Activated naive CD8-positive, alpha-beta T cell treated with anti-CD3 and anti-CD28 coated beads for 36 hours (primary cell): ENCODE measurements at regions not wholly inside any gene's neighbourhood (a gene's known extent, or its start where the extent isn't known, plus 50 kb on each side); places are given as distances from the start of the nearest gene placed in this dataset.
"Not testable (repeated sequence)": the region's sequence is repeated elsewhere in the genome, so short reads cannot be mapped to it uniquely, and the experiment has no call there.

Experiments used
- DNase-seq: peaks from one replicate; pipeline ENCODE4 v3.0.0; 2021
- H3K27ac Mint-ChIP-seq: one replicate; pipeline ENCODE4 v1.8.0; 2022; ENCODE audit warnings: mild to moderate bottlenecking, moderate library complexity, mixed read lengths
- H3K27me3 Mint-ChIP-seq: one replicate; pipeline ENCODE4 v1.8.0; 2022; ENCODE audit warnings: mild to moderate bottlenecking, mixed read lengths
- H3K36me3 Mint-ChIP-seq: one replicate; pipeline ENCODE4 v1.8.0; 2021; ENCODE audit warnings: mild to moderate bottlenecking, mixed read lengths
- H3K4me1 Mint-ChIP-seq: one replicate; pipeline ENCODE4 v1.8.0; 2021; ENCODE audit warnings: mixed read lengths
- H3K4me3 Mint-ChIP-seq: one replicate; pipeline ENCODE4 v1.8.0; 2022; ENCODE audit warnings: mild to moderate bottlenecking, moderate library complexity, mixed read lengths
- H3K9me3 Mint-ChIP-seq: one replicate; pipeline ENCODE4 v1.8.0; 2022; ENCODE audit warnings: mixed read lengths

- no peaks in the 10 kb centered on the region for H3K4me1 Mint-ChIP-seq
- H3K4me3 Mint-ChIP-seq = no peak overlapping the region
- H3K27ac Mint-ChIP-seq = no peak overlapping the region
- no peaks in the 10 kb centered on the region for H3K9me3 Mint-ChIP-seq
- H3K36me3 Mint-ChIP-seq = no peaks in the 10 kb centered on the region
- H3K27me3 Mint-ChIP-seq = no peaks in the 10 kb centered on the region
- DNase-seq = no peak
Observed at GRCh38 chr20:12717061-12717460, 291.7 kb upstream of the SPTLC3 start.

- DNase-seq = no peak
- H3K27ac Mint-ChIP-seq = no peak overlapping the region
- H3K27me3 Mint-ChIP-seq = no peaks in the 10 kb centered on the region
- no peak overlapping the region for H3K4me3 Mint-ChIP-seq
- no peaks in the 10 kb centered on the region for H3K36me3 Mint-ChIP-seq
- no peaks in the 10 kb centered on the region for H3K4me1 Mint-ChIP-seq
- H3K9me3 Mint-ChIP-seq = no peaks in the 10 kb centered on the region
Observed at GRCh38 chr20:12718619-12719018, 290.2 kb upstream of the SPTLC3 start.

GRCh38 chr20:12721636-12722035 is 287.1 kb upstream of the SPTLC3 start:
- Mint-ChIP-seq H3K36me3 (no peaks in the 10 kb centered on the region), H3K27me3 (no peaks in the 10 kb centered on the region), H3K9me3 (no peaks in the 10 kb centered on the region), H3K4me3 (no peak overlapping the region), H3K4me1 (no peaks in the 10 kb centered on the region), H3K27ac (no peak overlapping the region)
- no peak for DNase-seq

- no peak for DNase-seq
- Mint-ChIP-seq H3K27ac (no peak overlapping the region), H3K4me3 (no peak overlapping the region), H3K36me3 (no peaks in the 10 kb centered on the region), H3K27me3 (no peaks in the 10 kb centered on the region), H3K9me3 (no peaks in the 10 kb centered on the region), H3K4me1 (no peaks in the 10 kb centered on the region)
Observed at GRCh38 chr20:12722091-12722490, 286.7 kb upstream of the SPTLC3 start.

- no peak overlapping the region for H3K27ac Mint-ChIP-seq
- H3K9me3 Mint-ChIP-seq = no peaks in the 10 kb centered on the region
- H3K27me3 Mint-ChIP-seq = no peaks in the 10 kb centered on the region
- DNase-seq = no peak
- no peak overlapping the region for H3K4me3 Mint-ChIP-seq
- no peaks in the 10 kb centered on the region for H3K4me1 Mint-ChIP-seq
- H3K36me3 Mint-ChIP-seq = no peaks in the 10 kb centered on the region
Observed at GRCh38 chr20:12723811-12724210, 285.0 kb upstream of the SPTLC3 start.

- Mint-ChIP-seq H3K4me1 (no peaks in the 10 kb centered on the region), H3K4me3 (no peak overlapping the region), H3K27me3 (no peaks in the 10 kb centered on the region), H3K36me3 (no peaks in the 10 kb centered on the region), H3K9me3 (peaks cover 1% of the 10 kb centered on the region), H3K27ac (no peak overlapping the region)
- DNase-seq = no peak
Observed at GRCh38 chr20:12728782-12729181, 280.0 kb upstream of the SPTLC3 start.

GRCh38 chr20:12729326-12729725 is 279.4 kb upstream of the SPTLC3 start:
- no peak overlapping the region for H3K27ac Mint-ChIP-seq
- no peaks in the 10 kb centered on the region for H3K36me3 Mint-ChIP-seq
- H3K27me3 Mint-ChIP-seq = no peaks in the 10 kb centered on the region
- H3K4me3 Mint-ChIP-seq = no peak overlapping the region
- no peak for DNase-seq
- peaks cover 1% of the 10 kb centered on the region for H3K9me3 Mint-ChIP-seq
- H3K4me1 Mint-ChIP-seq = no peaks in the 10 kb centered on the region

- Mint-ChIP-seq H3K9me3 (peaks cover 3% of the 10 kb centered on the region), H3K4me3 (no peak overlapping the region), H3K4me1 (no peaks in the 10 kb centered on the region), H3K36me3 (peaks cover 2% of the 10 kb centered on the region), H3K27ac (no peak overlapping the region), H3K27me3 (no peaks in the 10 kb centered on the region)
- DNase-seq = no peak
Observed at GRCh38 chr20:12733811-12734210, 275.0 kb upstream of the SPTLC3 start.

- no peaks in the 10 kb centered on the region for H3K27me3 Mint-ChIP-seq
- H3K36me3 Mint-ChIP-seq = peaks cover 2% of the 10 kb centered on the region
- H3K27ac Mint-ChIP-seq = no peak overlapping the region
- DNase-seq = no peak
- H3K4me1 Mint-ChIP-seq = no peaks in the 10 kb centered on the region
- no peak overlapping the region for H3K4me3 Mint-ChIP-seq
- peaks cover 3% of the 10 kb centered on the region for H3K9me3 Mint-ChIP-seq
Observed at GRCh38 chr20:12737497-12737896, 271.3 kb upstream of the SPTLC3 start.

- Mint-ChIP-seq H3K27ac (no peak overlapping the region), H3K36me3 (peaks cover 2% of the 10 kb centered on the region), H3K27me3 (no peaks in the 10 kb centered on the region), H3K4me1 (no peaks in the 10 kb centered on the region), H3K9me3 (peaks cover 3% of the 10 kb centered on the region), H3K4me3 (no peak overlapping the region)
- DNase-seq = no peak
Observed at GRCh38 chr20:12737900-12738299, 270.9 kb upstream of the SPTLC3 start.

- Mint-ChIP-seq H3K36me3 (peaks cover 2% of the 10 kb centered on the region), H3K4me3 (no peak overlapping the region), H3K4me1 (no peaks in the 10 kb centered on the region), H3K9me3 (peaks cover 2% of the 10 kb centered on the region), H3K27ac (no peak overlapping the region), H3K27me3 (no peaks in the 10 kb centered on the region)
- DNase-seq = no peak
Observed at GRCh38 chr20:12740647-12741046, 268.1 kb upstream of the SPTLC3 start.

GRCh38 chr20:12744037-12744436 is 264.7 kb upstream of the SPTLC3 start:
- H3K27ac Mint-ChIP-seq = no peak overlapping the region
- H3K27me3 Mint-ChIP-seq = no peaks in the 10 kb centered on the region
- no peaks in the 10 kb centered on the region for H3K36me3 Mint-ChIP-seq
- no peak overlapping the region for H3K4me3 Mint-ChIP-seq
- H3K4me1 Mint-ChIP-seq = no peaks in the 10 kb centered on the region
- H3K9me3 Mint-ChIP-seq = no peaks in the 10 kb centered on the region
- no peak for DNase-seq

- H3K36me3 Mint-ChIP-seq = no peaks in the 10 kb centered on the region
- DNase-seq = no peak
- H3K4me3 Mint-ChIP-seq = no peak overlapping the region
- H3K27me3 Mint-ChIP-seq = no peaks in the 10 kb centered on the region
- no peak overlapping the region for H3K27ac Mint-ChIP-seq
- no peaks in the 10 kb centered on the region for H3K9me3 Mint-ChIP-seq
- H3K4me1 Mint-ChIP-seq = no peaks in the 10 kb centered on the region
Observed at GRCh38 chr20:12748359-12748994, 260.3 kb upstream of the SPTLC3 start.

- Mint-ChIP-seq H3K36me3 (no peaks in the 10 kb centered on the region), H3K27ac (no peak overlapping the region), H3K4me1 (no peaks in the 10 kb centered on the region), H3K27me3 (no peaks in the 10 kb centered on the region), H3K4me3 (no peak overlapping the region), H3K9me3 (no peaks in the 10 kb centered on the region)
- DNase-seq = no peak
Observed at GRCh38 chr20:12750221-12750620, 258.6 kb upstream of the SPTLC3 start.

GRCh38 chr20:12752900-12753693 is 255.7 kb upstream of the SPTLC3 start:
- not testable (repeated sequence) for H3K27me3 Mint-ChIP-seq, H3K4me1 Mint-ChIP-seq, H3K36me3 Mint-ChIP-seq, H3K4me3 Mint-ChIP-seq, H3K9me3 Mint-ChIP-seq, DNase-seq, H3K27ac Mint-ChIP-seq

- not testable (repeated sequence) for H3K9me3 Mint-ChIP-seq, H3K27ac Mint-ChIP-seq, H3K4me3 Mint-ChIP-seq, DNase-seq, H3K36me3 Mint-ChIP-seq, H3K4me1 Mint-ChIP-seq, H3K27me3 Mint-ChIP-seq
Observed at GRCh38 chr20:12753742-12754141, 255.0 kb upstream of the SPTLC3 start.
